Lung (tissue), 11 donors: ENCODE measurements at regions not wholly inside any gene's neighbourhood (a gene's known extent, or its start where the extent isn't known, plus 50 kb on each side); places are given as distances from the start of the nearest gene placed in this dataset.
A peak's percentile ranks its signal among the peaks of the same experiment; 100 is the strongest.

ENCODE experiments used
- ATAC-seq: fragments of 200-7000 bp; cut with Tn5 transposase; one replicate; pipeline ENCODE4 v1.9.1; 2020; ENCODE audit warnings: moderate number of reproducible peaks; ENCODE audit not compliant: insufficient read depth, low FRiP score
- DNase-seq, 3 donors: peaks; one replicate each; pipeline ENCODE4 v3.0.0-alpha.2; 2013 to 2017
- H3K27ac ChIP-seq, 2 donors: one replicate each; pipeline ENCODE4 v1.5.1; 2013; ENCODE audit warnings: mild to moderate bottlenecking in 2 of 2, moderate library complexity in 2 of 2, control low read depth in 1 of 2, inconsistent platforms in 1 of 2, low read depth in 1 of 2, low read length in 1 of 2
- H3K27me3 ChIP-seq, 3 donors: one replicate each; pipeline ENCODE4 v1.5.1; 2013; ENCODE audit warnings: low read length in 2 of 3; ENCODE audit not compliant: control insufficient read depth in 3 of 3, insufficient read depth in 3 of 3
- H3K36me3 ChIP-seq, 4 donors: one replicate each; pipeline ENCODE4 v1.5.1; 2013; ENCODE audit warnings: low read length in 4 of 4, mild to moderate bottlenecking in 1 of 4, moderate library complexity in 1 of 4; ENCODE audit not compliant: control insufficient read depth in 4 of 4, insufficient read depth in 4 of 4
- H3K4me1 ChIP-seq, 5 donors: one replicate each; pipeline ENCODE4 v1.5.1; 2013; ENCODE audit warnings: low read length in 5 of 5, mild to moderate bottlenecking in 2 of 5, moderate library complexity in 1 of 5; ENCODE audit not compliant: control insufficient read depth in 5 of 5, insufficient read depth in 5 of 5
- H3K4me3 ChIP-seq: one replicate; pipeline ENCODE4 v1.5.1; 2013; ENCODE audit warnings: mild to moderate bottlenecking, control low read depth, moderate library complexity
- H3K9ac ChIP-seq, 2 donors: one replicate each; pipeline ENCODE4 v1.5.1; 2013; ENCODE audit warnings: low read length in 2 of 2, control low read depth in 1 of 2; ENCODE audit not compliant: insufficient read depth in 1 of 2
- H3K9me3 ChIP-seq, 4 donors: one replicate each; pipeline ENCODE4 v1.5.1; 2013; ENCODE audit warnings: low read length in 3 of 4, mild to moderate bottlenecking in 1 of 4, moderate library complexity in 1 of 4; ENCODE audit not compliant: control insufficient read depth in 4 of 4, insufficient read depth in 3 of 4
- CTCF ChIP-seq: IDR thresholded peaks from 2 replicates; pipeline ENCODE4 v1.5.1; 2012; ENCODE audit warnings: mild to moderate bottlenecking; ENCODE audit errors: control extremely low read depth, extremely low read depth
- WGBS, 2 donors: extraction: QIAGEN DNeasy Blood & Tissue Kit; methylation state at CpG; one replicate each; pipeline ENCODE4 v1.1.7; 2013; 5-methylcytosine and 5-hydroxymethylcytosine counted together
- donor health status: control.
- donor health status: control.
- donor health status: Bipolar disorder and iron deficiency.
- donor health status: healthy.
- donor health status: DM: yes; HTN: yes; CAD: no.

GRCh38 chr14:25988536-25988935, 609.3 kb downstream of the NOVA1 start:
- 77 to 80% methylated on average over 3 of the region's 3 CpGs for WGBS, 2 donors

GRCh38 chr14:25955772-25956171, 642.1 kb downstream of the NOVA1 start:
- DNase-seq: no peak

More at GRCh38 chr14:25988536-25988935, 609.3 kb downstream of the NOVA1 start:
- no peak for TF ChIP-seq CTCF
- Histone ChIP-seq H3K27ac (no peak overlapping the region), H3K36me3 (no peaks in the 10 kb centered on the region), H3K4me3 (no peak overlapping the region), H3K9me3 (peaks cover 0 to 6% (median 4%) of the 10 kb centered on the region in 4 donors), H3K4me1 (no peaks in the 10 kb centered on the region), H3K9ac (no peak overlapping the region), H3K27me3 (no peaks in the 10 kb centered on the region)
- DNase-seq (no peak), ATAC-seq (no peak)

GRCh38 chr14:25953532-25954139, 644.2 kb downstream of the NOVA1 start:
- WGBS, 2 donors: 83 to 87% methylated on average over 5 of the region's 5 CpGs

More at GRCh38 chr14:25955772-25956171, 642.1 kb downstream of the NOVA1 start:
- WGBS, 2 donors: 76 to 80% methylated on average over 3 of the region's 3 CpGs
- no peaks in the 10 kb centered on the region for H3K9me3 ChIP-seq
- no peaks in the 10 kb centered on the region for H3K27me3 ChIP-seq
- no peak overlapping the region for H3K27ac ChIP-seq
- H3K36me3 ChIP-seq: no peaks in the 10 kb centered on the region
- H3K4me1 ChIP-seq: no peaks in the 10 kb centered on the region
- H3K4me3 ChIP-seq: no peak overlapping the region
- TF ChIP-seq CTCF: no peak
- H3K9ac ChIP-seq: no peak overlapping the region
- ATAC-seq: no peak

More at GRCh38 chr14:25953532-25954139, 644.2 kb downstream of the NOVA1 start:
- no peak for TF ChIP-seq CTCF
- Histone ChIP-seq H3K36me3 (no peaks in the 10 kb centered on the region), H3K27me3 (no peaks in the 10 kb centered on the region), H3K4me1 (no peaks in the 10 kb centered on the region), H3K4me3 (no peak overlapping the region), H3K9ac (no peak overlapping the region), H3K27ac (no peak overlapping the region), H3K9me3 (no peaks in the 10 kb centered on the region)
- DNase-seq (peak in 1 of 3 donors; percentile 18), ATAC-seq (no peak)
